ENCODE measurements at regions not wholly inside any gene's neighbourhood (a gene's known extent, or its start where the extent isn't known, plus 50 kb on each side); places are given as distances from the start of the nearest gene placed in this dataset.

DNA sequence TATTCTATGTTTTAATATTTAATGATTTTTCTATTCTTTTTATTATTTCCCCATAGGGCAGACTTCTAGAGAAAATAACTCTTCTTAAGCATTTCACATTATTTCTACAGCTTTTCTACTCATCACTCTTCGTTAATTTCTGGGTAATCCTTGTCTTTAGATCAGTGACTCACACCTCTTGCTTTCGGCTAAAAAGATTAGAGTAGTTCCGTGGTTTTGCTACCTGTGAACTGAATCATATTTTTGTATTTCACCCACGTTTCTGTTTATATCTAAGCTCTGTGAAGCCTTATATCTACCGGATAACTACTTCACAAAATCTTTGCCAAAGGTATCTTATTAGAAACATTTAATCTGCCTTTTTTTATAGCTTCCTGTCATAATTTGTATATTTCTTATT is 685.5 kb upstream of the FSHR start:
- intact Hi-C loops (cut with micrococcal nuclease): no loop called here
- 80% methylated on average over 1 of the region's 5 CpGs for WGBS (ENCODE audit: insufficient coverage)
- H3K27me3 Mint-ChIP-seq: no peaks in the 10 kb centered on the region
- Histone ChIP-seq H3K79me2 (ENCODE audit: control insufficient read depth, insufficient read depth, low read length) (no peaks in the 10 kb centered on the region), H3K4me1 (ENCODE audit: control insufficient read depth in 2 of 2, insufficient read depth in 2 of 2, low read length in 2 of 2) (no peaks in the 10 kb centered on the region), H3K27ac (ENCODE audit: low read length in 2 of 2) (no peak overlapping the region), H3K36me3 (replicated peaks in 1 of 2; ENCODE audit: control extremely low read depth in 1 of 2, control insufficient read depth in 1 of 2, extremely low read depth in 1 of 2, insufficient read depth in 2 of 2, low read length in 1 of 2) (no peaks in the 10 kb centered on the region), H2AFZ (ENCODE audit: insufficient read depth, low read depth, low read length, poor library complexity, severe bottlenecking) (no peak overlapping the region), H3K27me3 (replicated peaks in 1 of 4; ENCODE audit: control extremely low read depth in 1 of 4, control insufficient read depth in 3 of 4, insufficient read depth in 4 of 4, low read length in 3 of 4) (no peaks in the 10 kb centered on the region), H3K9ac (ENCODE audit: low read length) (no peak overlapping the region), H3K4me2 (replicated peaks; ENCODE audit: low read depth, low read length, poor library complexity, severe bottlenecking) (no peak overlapping the region), H3K4me3 (ENCODE audit: control extremely low read depth in 1 of 5, extremely low read depth in 1 of 5, insufficient read depth in 1 of 5, low read depth in 2 of 5, low read length in 4 of 5) (no peak overlapping the region), H4K20me1 (ENCODE audit: control insufficient read depth, insufficient read depth, low read length, poor library complexity, severe bottlenecking) (no peaks in the 10 kb centered on the region), H3K9me3 (ENCODE audit: control extremely low read depth in 1 of 3, control insufficient read depth in 2 of 3, insufficient read depth in 1 of 3, low read length in 2 of 3) (peaks cover 0 to 3% (median 0%) of the 10 kb centered on the region in 3 donors)
- ChIA-PET CTCF (no interaction called here), POLR2A (no interaction called here)
- TF ChIP-seq EZH2 (IDR thresholded peaks at IDR 0.05; ENCODE audit: borderline replicate concordance, insufficient read depth, low read depth, low read length, poor library complexity, severe bottlenecking) (no peak), CTCF (IDR thresholded peaks at IDR 0.05) (no peak)
- no peaks in the 10 kb centered on the region for H3K9me3 Mint-ChIP-seq (ENCODE audit: insufficient read depth)
- no peak for DNase-seq
- H3K4me3 Mint-ChIP-seq: no peak overlapping the region
- no peak overlapping the region for H3K27ac Mint-ChIP-seq
- H3K4me1 Mint-ChIP-seq: no peaks in the 10 kb centered on the region
- no peak for ATAC-seq (ENCODE audit: low read depth)

DNA sequence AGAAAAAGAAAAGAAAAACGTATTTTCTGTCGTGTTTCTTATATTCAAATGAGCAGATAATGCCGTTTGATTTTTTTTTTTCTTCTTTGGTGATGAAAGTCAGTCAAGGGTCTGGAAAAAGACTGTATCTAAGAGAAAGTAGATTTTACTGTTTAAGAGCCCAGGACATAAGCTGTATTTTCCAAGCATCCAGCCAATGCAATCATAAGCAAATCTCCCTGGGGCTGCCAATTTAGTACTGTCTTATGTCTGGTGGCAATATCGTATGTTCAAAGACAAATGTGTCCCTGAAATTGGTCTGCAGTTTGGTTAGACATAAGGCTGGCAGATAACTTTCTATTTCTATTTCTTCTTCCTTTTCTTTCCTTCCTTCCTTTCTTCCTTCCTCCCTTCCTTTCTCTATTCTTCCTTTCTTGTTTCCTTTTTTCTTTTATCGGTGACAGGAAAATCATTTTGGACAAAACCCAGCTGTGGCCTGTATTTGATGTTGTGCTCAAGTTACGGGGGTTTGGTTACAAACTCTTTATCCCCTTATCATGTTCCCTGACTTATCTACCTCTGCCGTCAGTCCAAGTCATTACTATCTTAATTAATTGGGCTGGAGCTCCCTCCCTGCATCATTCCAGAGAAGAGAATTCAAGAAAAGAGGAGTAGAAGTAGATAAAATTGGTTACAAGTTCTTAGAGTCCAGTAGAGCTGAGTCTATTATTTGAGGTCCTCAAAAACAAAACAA is 683.4 kb upstream of the FSHR start:
- H3K4me2 ChIP-seq (replicated peaks; ENCODE audit: low read depth, low read length, poor library complexity, severe bottlenecking): no peak overlapping the region
- H3K4me3 Mint-ChIP-seq: no peak overlapping the region

More for the DNA sequence above, 683.4 kb upstream of the FSHR start:
- no peak overlapping the region for H3K9ac ChIP-seq (ENCODE audit: low read length)
- no peaks in the 10 kb centered on the region for H4K20me1 ChIP-seq (ENCODE audit: control insufficient read depth, insufficient read depth, low read length, poor library complexity, severe bottlenecking)
- POLR2A ChIA-PET: no interaction called here
- no peaks in the 10 kb centered on the region for H3K27me3 ChIP-seq (replicated peaks in 1 of 4; ENCODE audit: control extremely low read depth in 1 of 4, control insufficient read depth in 3 of 4, insufficient read depth in 4 of 4, low read length in 3 of 4)
- CTCF ChIA-PET: no interaction called here
- H3K9me3 ChIP-seq (ENCODE audit: control extremely low read depth in 1 of 3, control insufficient read depth in 2 of 3, insufficient read depth in 1 of 3, low read length in 2 of 3): no peaks in the 10 kb centered on the region
- no peaks in the 10 kb centered on the region for H3K9me3 Mint-ChIP-seq (ENCODE audit: insufficient read depth)
- no peak overlapping the region for H3K27ac Mint-ChIP-seq
- ATAC-seq (ENCODE audit: low read depth) (no peak), DNase-seq (no peak)
- H3K4me3 ChIP-seq (ENCODE audit: control extremely low read depth in 1 of 5, extremely low read depth in 1 of 5, insufficient read depth in 1 of 5, low read depth in 2 of 5, low read length in 4 of 5): no peak overlapping the region
- no peaks in the 10 kb centered on the region for H3K27me3 Mint-ChIP-seq
- no peak overlapping the region for H2AFZ ChIP-seq (ENCODE audit: insufficient read depth, low read depth, low read length, poor library complexity, severe bottlenecking)
- WGBS (ENCODE audit: insufficient coverage): 88% methylated on average over 2 of the region's 7 CpGs
- no peaks in the 10 kb centered on the region for H3K36me3 ChIP-seq (replicated peaks in 1 of 2; ENCODE audit: control extremely low read depth in 1 of 2, control insufficient read depth in 1 of 2, extremely low read depth in 1 of 2, insufficient read depth in 2 of 2, low read length in 1 of 2)
- no peak overlapping the region for H3K27ac ChIP-seq (ENCODE audit: low read length in 2 of 2)
- H3K79me2 ChIP-seq (ENCODE audit: control insufficient read depth, insufficient read depth, low read length): no peaks in the 10 kb centered on the region
- H3K4me1 ChIP-seq (ENCODE audit: control insufficient read depth in 2 of 2, insufficient read depth in 2 of 2, low read length in 2 of 2): no peaks in the 10 kb centered on the region
- intact Hi-C loops (cut with micrococcal nuclease): no loop called here
- no peaks in the 10 kb centered on the region for H3K4me1 Mint-ChIP-seq
- no peak for TF ChIP-seq EZH2 (IDR thresholded peaks at IDR 0.05; ENCODE audit: borderline replicate concordance, insufficient read depth, low read depth, low read length, poor library complexity, severe bottlenecking)

Measured in B cell (primary cell).